Fibroblast of lung (primary cell): ENCODE measurements at regions not wholly inside any gene's neighbourhood (a gene's known extent, or its start where the extent isn't known, plus 50 kb on each side); places are given as distances from the start of the nearest gene placed in this dataset.

Experiments
- DNase-seq, 2 donors: peaks; one replicate each; pipeline versions ENCODE4 v3.0.0 to v3.0.0-alpha.2; 2010; ENCODE audit warnings: low read depth in 2 of 2
- H2AFZ ChIP-seq: 2 replicates; pipeline ENCODE4 v1.5.1; 2012; ENCODE audit warnings: low read length, control low read depth, inconsistent platforms
- H3K27ac ChIP-seq: 2 replicates; pipeline ENCODE4 v1.5.1; 2011; ENCODE audit warnings: low read length, control low read depth; ENCODE audit not compliant: insufficient read depth
- H3K27me3 ChIP-seq: 2 replicates; pipeline ENCODE4 v1.5.1; 2011; ENCODE audit warnings: mild to moderate bottlenecking, low read length; ENCODE audit not compliant: control insufficient read depth, insufficient read depth
- H3K36me3 ChIP-seq: 2 replicates; pipeline ENCODE4 v1.5.1; 2011; ENCODE audit warnings: low read length; ENCODE audit not compliant: control insufficient read depth, insufficient read depth
- H3K4me1 ChIP-seq: 2 replicates; pipeline ENCODE4 v1.5.1; 2011; ENCODE audit warnings: low read length; ENCODE audit not compliant: control insufficient read depth, insufficient read depth; ENCODE audit errors: extremely low read depth
- H3K4me2 ChIP-seq: 2 replicates; pipeline ENCODE4 v1.5.1; 2011; ENCODE audit warnings: low read length, control low read depth; ENCODE audit not compliant: insufficient read depth; ENCODE audit errors: extremely low read depth
- H3K4me3 ChIP-seq, 4 experiments: fragments of 200-600 bp in 1 of 4; sonication (generic) in 1 of 4; replicated peaks in 1 of 4; 2 replicates each; pipeline ENCODE4 v1.5.1; 2011 to 2016; ENCODE audit warnings: low read length in 4 of 4, low read depth in 3 of 4, mild to moderate bottlenecking in 3 of 4, control low read depth in 2 of 4, inconsistent platforms in 1 of 4, mixed read lengths in 1 of 4; ENCODE audit not compliant: insufficient read depth in 1 of 4; ENCODE audit errors: control extremely low read depth in 1 of 4
- H3K79me2 ChIP-seq: 2 replicates; pipeline ENCODE4 v1.5.1; 2012; ENCODE audit warnings: mild to moderate bottlenecking, low read length, inconsistent platforms; ENCODE audit not compliant: control insufficient read depth, insufficient read depth
- H3K9ac ChIP-seq: 2 replicates; pipeline ENCODE4 v1.5.1; 2011; ENCODE audit warnings: mild to moderate bottlenecking, low read length, control low read depth; ENCODE audit not compliant: insufficient read depth
- H3K9me3 ChIP-seq: 2 replicates; pipeline ENCODE4 v1.5.1; 2012; ENCODE audit warnings: low read depth, low read length; ENCODE audit not compliant: control insufficient read depth, insufficient read depth
- H4K20me1 ChIP-seq: 2 replicates; pipeline ENCODE4 v1.5.1; 2011; ENCODE audit warnings: low read length; ENCODE audit not compliant: control insufficient read depth, insufficient read depth; ENCODE audit errors: extremely low read depth
- CTCF ChIP-seq, 2 donors: IDR thresholded peaks in 1 of 2; conservative IDR thresholded peaks in 1 of 2; 1 replicate in 1 of 2; 2 replicates in 1 of 2; pipeline ENCODE4 v1.5.1; 2011 to 2012; ENCODE audit warnings: low read length in 2 of 2, control low read depth in 1 of 2, inconsistent platforms in 1 of 2, low read depth in 1 of 2, mild to moderate bottlenecking in 1 of 2
- EZH2 ChIP-seq: IDR thresholded peaks from 2 replicates; pipeline ENCODE4 v1.5.1; 2012; ENCODE audit warnings: low read length, control low read depth, mild to moderate bottlenecking; ENCODE audit errors: missing control alignments

DNA sequence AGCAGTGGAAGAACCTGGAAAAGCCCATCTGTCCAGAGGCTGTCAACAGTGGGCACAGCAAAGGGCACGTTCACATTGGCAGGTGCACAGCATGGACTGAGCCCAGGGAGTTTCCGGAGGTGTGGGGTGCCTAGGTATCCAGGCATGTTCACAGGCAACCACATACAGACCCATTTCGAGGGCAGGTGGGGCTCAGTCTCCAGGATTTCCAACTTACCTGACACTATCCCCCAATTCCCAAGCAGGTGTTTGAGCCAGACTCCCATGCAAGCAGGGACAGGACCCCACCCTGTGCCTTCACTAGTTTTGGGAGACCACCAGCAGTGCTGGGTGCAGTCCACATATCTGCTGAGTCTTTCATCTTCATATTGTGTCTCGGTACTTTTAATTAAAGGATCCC is 65.0 kb upstream of the IRF2BP2 start:
- Histone ChIP-seq H3K9me3 (no peaks in the 10 kb centered on the region), H2AFZ (no peak overlapping the region), H3K36me3 (no peaks in the 10 kb centered on the region), H3K27ac (no peak overlapping the region), H4K20me1 (no peaks in the 10 kb centered on the region), H3K4me3 (no peak overlapping the region), H3K79me2 (no peaks in the 10 kb centered on the region), H3K9ac (no peak overlapping the region), H3K27me3 (no peaks in the 10 kb centered on the region), H3K4me1 (no peaks in the 10 kb centered on the region), H3K4me2 (no peak overlapping the region)
- TF ChIP-seq CTCF (conservative IDR thresholded peaks at IDR 0.05 in 1 of 2, IDR thresholded peaks at IDR 0.05 in 1 of 2; ENCODE audit: low read depth in 1 of 2, low read length in 2 of 2) (no peak), EZH2 (no peak)
- DNase-seq: no peak

DNA sequence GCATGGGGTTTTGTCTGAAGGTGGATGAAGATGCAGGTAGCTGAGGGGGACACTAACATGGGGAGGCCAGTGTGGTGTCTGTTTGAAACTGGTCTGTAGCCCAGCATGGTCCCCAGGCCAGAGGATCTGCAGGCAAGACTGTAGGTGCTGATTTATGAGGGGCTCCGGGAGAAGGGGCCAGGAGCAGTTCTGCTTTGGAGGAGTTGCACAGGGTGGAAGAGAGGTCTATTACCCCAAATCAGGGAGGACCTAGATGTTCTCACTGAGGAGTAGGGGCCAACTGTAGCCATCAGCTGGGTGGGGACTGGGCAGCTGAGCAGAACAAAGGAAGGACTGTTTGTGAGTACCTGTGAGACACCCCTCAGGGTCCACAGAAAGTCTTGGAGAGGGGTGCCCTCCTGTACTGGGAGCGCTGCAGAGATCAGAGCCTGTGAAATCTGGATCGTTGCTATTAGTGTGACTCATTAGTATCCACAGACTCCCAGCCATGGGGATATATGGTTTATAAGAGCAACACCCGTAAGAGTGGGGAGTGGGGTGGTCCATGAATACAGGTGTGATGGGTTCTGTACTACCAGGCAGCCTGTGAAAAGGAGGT is 64.3 kb upstream of the IRF2BP2 start:
- Histone ChIP-seq H3K4me1 (no peaks in the 10 kb centered on the region), H3K9ac (no peak overlapping the region), H3K36me3 (no peaks in the 10 kb centered on the region), H3K27me3 (no peaks in the 10 kb centered on the region), H3K79me2 (no peaks in the 10 kb centered on the region), H3K4me2 (no peak overlapping the region), H3K4me3 (no peak overlapping the region), H2AFZ (no peak overlapping the region), H3K27ac (no peak overlapping the region), H4K20me1 (no peaks in the 10 kb centered on the region), H3K9me3 (no peaks in the 10 kb centered on the region)
- DNase-seq: no peak
- no peak for TF ChIP-seq EZH2
- no peak for TF ChIP-seq CTCF (conservative IDR thresholded peaks at IDR 0.05 in 1 of 2, IDR thresholded peaks at IDR 0.05 in 1 of 2; ENCODE audit: low read depth in 1 of 2, low read length in 2 of 2)

DNA sequence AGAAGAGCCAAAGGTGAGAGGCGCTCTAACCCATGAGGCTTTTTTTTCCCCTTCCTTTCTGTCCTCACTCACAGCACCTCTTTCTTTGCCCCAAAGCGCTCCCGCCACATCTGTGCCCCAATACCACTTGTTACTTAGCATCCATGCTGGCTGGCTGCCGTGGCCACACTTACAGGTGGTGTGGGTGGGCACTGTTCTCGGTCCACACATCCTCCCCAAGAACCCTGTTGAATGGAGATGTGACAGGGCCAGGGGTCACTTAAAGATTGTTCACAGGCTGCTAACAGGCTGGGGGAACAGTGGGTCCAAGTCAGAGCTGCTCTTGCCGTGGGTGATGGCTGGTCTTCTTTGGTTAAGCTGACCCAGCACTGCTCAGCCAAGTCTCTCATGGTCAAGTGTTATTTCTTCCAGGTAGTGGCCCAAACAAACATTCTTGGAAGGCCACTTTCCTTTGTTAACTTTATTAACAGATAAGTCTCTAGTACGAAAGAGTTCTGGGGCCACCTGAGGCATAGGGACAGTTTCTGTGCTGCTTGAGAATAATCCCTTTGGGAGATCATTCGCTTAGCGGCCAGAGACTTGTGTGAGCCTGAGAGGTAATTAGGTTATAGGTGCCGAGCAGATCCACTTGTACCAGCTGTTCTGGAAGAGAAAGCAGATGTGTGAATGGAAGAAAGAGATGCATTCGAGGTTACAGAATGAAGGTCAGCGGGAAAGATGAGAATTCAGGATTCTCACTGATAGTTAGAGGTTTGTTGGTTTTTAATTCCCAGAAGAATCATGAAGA is 62.6 kb upstream of the IRF2BP2 start:
- no peak overlapping the region for H2AFZ ChIP-seq
- no peaks in the 10 kb centered on the region for H3K4me1 ChIP-seq
- H4K20me1 ChIP-seq: no peaks in the 10 kb centered on the region
- TF ChIP-seq EZH2 (no peak), CTCF (conservative IDR thresholded peaks at IDR 0.05 in 1 of 2, IDR thresholded peaks at IDR 0.05 in 1 of 2; ENCODE audit: low read depth in 1 of 2, low read length in 2 of 2) (no peak)
- DNase-seq: no peak
- H3K9ac ChIP-seq: no peak overlapping the region
- no peak overlapping the region for H3K4me3 ChIP-seq
- no peaks in the 10 kb centered on the region for H3K36me3 ChIP-seq
- no peaks in the 10 kb centered on the region for H3K9me3 ChIP-seq
- no peak overlapping the region for H3K4me2 ChIP-seq
- no peak overlapping the region for H3K27ac ChIP-seq
- no peaks in the 10 kb centered on the region for H3K79me2 ChIP-seq
- no peaks in the 10 kb centered on the region for H3K27me3 ChIP-seq
